Mesendoderm (in vitro differentiated cells): ENCODE measurements at regions not wholly inside any gene's neighbourhood (a gene's known extent, or its start where the extent isn't known, plus 50 kb on each side); places are given as distances from the start of the nearest gene placed in this dataset.

Experiments
- DNase-seq: peaks from one replicate; pipeline ENCODE4 v3.0.0; 2013
- H2AK5ac ChIP-seq: 2 replicates; pipeline ENCODE4 v1.6.1; 2013; ENCODE audit warnings: low read length, inconsistent platforms
- H2BK120ac ChIP-seq: 2 replicates; pipeline ENCODE4 v1.6.1; 2013; ENCODE audit warnings: low read depth, mild to moderate bottlenecking, low read length, moderate library complexity, mixed read lengths
- H2BK15ac ChIP-seq: replicated peaks from 2 replicates; pipeline ENCODE4 v1.6.1; 2013; ENCODE audit warnings: low read depth, mild to moderate bottlenecking, moderate library complexity
- H2BK5ac ChIP-seq: 2 replicates; pipeline ENCODE4 v1.6.1; 2013; ENCODE audit warnings: low read length, inconsistent platforms
- H3K18ac ChIP-seq: 2 replicates; pipeline ENCODE4 v1.6.1; 2013; ENCODE audit warnings: mild to moderate bottlenecking, low read length, mixed read lengths
- H3K23ac ChIP-seq: one replicate; pipeline ENCODE4 v1.6.1; 2013; ENCODE audit warnings: low read length
- H3K27ac ChIP-seq: 2 replicates; pipeline ENCODE4 v1.5.1; 2013; ENCODE audit warnings: low read depth, mild to moderate bottlenecking, inconsistent platforms, low read length, moderate library complexity
- H3K27me3 ChIP-seq: 2 replicates; pipeline ENCODE4 v1.6.1; 2013; ENCODE audit warnings: low read length, control low read depth, mild to moderate bottlenecking, inconsistent platforms; ENCODE audit not compliant: insufficient read depth, poor library complexity
- H3K36me3 ChIP-seq: 2 replicates; pipeline ENCODE4 v1.6.1; 2013; ENCODE audit warnings: low read length, inconsistent platforms; ENCODE audit not compliant: control insufficient read depth, insufficient read depth
- H3K4ac ChIP-seq: one replicate; pipeline ENCODE4 v1.6.1; 2013; ENCODE audit warnings: low read depth, mild to moderate bottlenecking, low read length, moderate library complexity
- H3K4me1 ChIP-seq: 2 replicates; pipeline ENCODE4 v1.6.1; 2013; ENCODE audit warnings: low read depth, low read length, inconsistent platforms; ENCODE audit not compliant: control insufficient read depth
- H3K4me2 ChIP-seq: 2 replicates; pipeline ENCODE4 v1.6.1; 2013; ENCODE audit warnings: low read length
- H3K4me3 ChIP-seq: 2 replicates; pipeline ENCODE4 v1.5.1; 2013; ENCODE audit warnings: mild to moderate bottlenecking, low read length
- H3K56ac ChIP-seq: one replicate; pipeline ENCODE4 v1.6.1; 2013; ENCODE audit warnings: low read length
- H3K79me1 ChIP-seq: 2 replicates; pipeline ENCODE4 v1.6.1; 2013; ENCODE audit warnings: low read length, inconsistent platforms
- H3K79me2 ChIP-seq: 2 replicates; pipeline ENCODE4 v1.6.1; 2013; ENCODE audit warnings: mild to moderate bottlenecking, low read length; ENCODE audit not compliant: control insufficient read depth, insufficient read depth
- H3K9ac ChIP-seq: 2 replicates; pipeline ENCODE4 v1.6.1; 2013; ENCODE audit warnings: low read length, inconsistent platforms
- H4K5ac ChIP-seq: one replicate; pipeline ENCODE4 v1.6.1; 2013; ENCODE audit warnings: low read length
- H4K8ac ChIP-seq: one replicate; pipeline ENCODE4 v1.6.1; 2013; ENCODE audit warnings: low read depth, mild to moderate bottlenecking, control low read depth, low read length, moderate library complexity
- WGBS: extraction: QIAGEN DNeasy Blood & Tissue Kit; methylation state at CpG from one replicate; pipeline ENCODE4 v1.1.7; 2013; ENCODE audit warnings: low lambda C conversion rate, missing lambda C conversion rate; ENCODE audit not compliant: insufficient coverage; ENCODE audit errors: extremely low coverage; 5-methylcytosine and 5-hydroxymethylcytosine counted together

- Histone ChIP-seq H3K9ac (no peak overlapping the region), H2BK15ac (no peak overlapping the region), H2BK120ac (no peak overlapping the region), H3K79me1 (no peaks in the 10 kb centered on the region), H3K18ac (no peak overlapping the region), H3K23ac (no peak overlapping the region), H2BK5ac (no peak overlapping the region), H3K4ac (no peak overlapping the region), H4K5ac (no peak overlapping the region), H3K4me1 (no peaks in the 10 kb centered on the region), H2AK5ac (no peak overlapping the region), H3K56ac (no peak overlapping the region), H3K36me3 (no peaks in the 10 kb centered on the region), H3K27ac (no peak overlapping the region), H4K8ac (no peak overlapping the region), H3K79me2 (no peaks in the 10 kb centered on the region), H3K4me3 (no peak overlapping the region), H3K27me3 (no peaks in the 10 kb centered on the region), H3K4me2 (no peak overlapping the region)
- DNase-seq = no peak
- no CpG with 5 or more reads among the region's 1 CpG for WGBS
Measured at GRCh38 chr15:38722236-38722635, 157.6 kb upstream of the RASGRP1 start.

- H3K23ac ChIP-seq = no peak overlapping the region
- no peak overlapping the region for H4K8ac ChIP-seq
Measured at GRCh38 chr15:38724827-38725226, 160.2 kb upstream of the RASGRP1 start.

GRCh38 chr15:38726187-38726586, 161.6 kb upstream of the RASGRP1 start:
- Histone ChIP-seq H3K56ac (no peak overlapping the region), H3K27me3 (no peaks in the 10 kb centered on the region), H3K36me3 (no peaks in the 10 kb centered on the region), H4K5ac (no peak overlapping the region), H2BK5ac (no peak overlapping the region), H3K4ac (no peak overlapping the region), H3K4me2 (no peak overlapping the region), H3K23ac (no peak overlapping the region), H4K8ac (no peak overlapping the region), H3K4me3 (no peak overlapping the region), H3K9ac (no peak overlapping the region), H3K18ac (no peak overlapping the region), H3K79me2 (no peaks in the 10 kb centered on the region), H2BK120ac (no peak overlapping the region), H3K4me1 (no peaks in the 10 kb centered on the region), H3K79me1 (no peaks in the 10 kb centered on the region), H2AK5ac (no peak overlapping the region), H2BK15ac (no peak overlapping the region), H3K27ac (no peak overlapping the region)
- no peak for DNase-seq
- no CpG with 5 or more reads among the region's 1 CpG for WGBS

More at GRCh38 chr15:38724827-38725226, 160.2 kb upstream of the RASGRP1 start:
- Histone ChIP-seq H3K9ac (no peak overlapping the region), H3K79me2 (no peaks in the 10 kb centered on the region), H2AK5ac (no peak overlapping the region), H3K56ac (no peak overlapping the region), H3K4me2 (no peak overlapping the region), H4K5ac (no peak overlapping the region), H2BK120ac (no peak overlapping the region), H2BK5ac (no peak overlapping the region), H3K36me3 (no peaks in the 10 kb centered on the region), H3K27ac (no peak overlapping the region), H2BK15ac (no peak overlapping the region), H3K4ac (no peak overlapping the region), H3K4me1 (no peaks in the 10 kb centered on the region), H3K79me1 (no peaks in the 10 kb centered on the region), H3K18ac (no peak overlapping the region), H3K27me3 (no peaks in the 10 kb centered on the region), H3K4me3 (no peak overlapping the region)
- DNase-seq = no peak
- no CpG with 5 or more reads among the region's 5 CpGs for WGBS

GRCh38 chr15:38733331-38733730, 168.7 kb upstream of the RASGRP1 start:
- no peak overlapping the region for H4K5ac ChIP-seq
- H2BK15ac ChIP-seq = no peak overlapping the region
- H2BK5ac ChIP-seq = no peak overlapping the region
- H3K18ac ChIP-seq = no peak overlapping the region
- H3K4me2 ChIP-seq = no peak overlapping the region
- no peaks in the 10 kb centered on the region for H3K36me3 ChIP-seq
- H3K4me1 ChIP-seq = no peaks in the 10 kb centered on the region
- H3K27me3 ChIP-seq = no peaks in the 10 kb centered on the region
- H2AK5ac ChIP-seq = no peak overlapping the region
- no peak overlapping the region for H4K8ac ChIP-seq
- no peak overlapping the region for H3K9ac ChIP-seq
- H3K4ac ChIP-seq = no peak overlapping the region
- no peak for DNase-seq
- H3K27ac ChIP-seq = no peak overlapping the region
- H3K56ac ChIP-seq = no peak overlapping the region
- no peak overlapping the region for H3K23ac ChIP-seq
- no peaks in the 10 kb centered on the region for H3K79me1 ChIP-seq
- no peaks in the 10 kb centered on the region for H3K79me2 ChIP-seq
- H3K4me3 ChIP-seq = no peak overlapping the region
- no peak overlapping the region for H2BK120ac ChIP-seq

- Histone ChIP-seq H2BK5ac (no peak overlapping the region), H3K27me3 (no peaks in the 10 kb centered on the region), H3K4me3 (no peak overlapping the region), H3K79me1 (no peaks in the 10 kb centered on the region), H3K4me1 (no peaks in the 10 kb centered on the region), H3K36me3 (no peaks in the 10 kb centered on the region), H2AK5ac (no peak overlapping the region), H2BK120ac (no peak overlapping the region), H4K8ac (no peak overlapping the region), H4K5ac (no peak overlapping the region), H3K9ac (no peak overlapping the region), H3K23ac (no peak overlapping the region), H3K4ac (no peak overlapping the region), H3K18ac (no peak overlapping the region), H3K79me2 (no peaks in the 10 kb centered on the region), H3K27ac (no peak overlapping the region), H2BK15ac (no peak overlapping the region), H3K56ac (no peak overlapping the region), H3K4me2 (no peak overlapping the region)
- no CpG with 5 or more reads among the region's 5 CpGs for WGBS
- no peak for DNase-seq
Measured at GRCh38 chr15:38740206-38740605, 175.6 kb upstream of the RASGRP1 start.

GRCh38 chr15:38743147-38743546, 178.5 kb upstream of the RASGRP1 start:
- no peak overlapping the region for H4K8ac ChIP-seq
- H2BK120ac ChIP-seq = no peak overlapping the region
- H3K27ac ChIP-seq = no peak overlapping the region
- no peaks in the 10 kb centered on the region for H3K4me1 ChIP-seq
- no peaks in the 10 kb centered on the region for H3K36me3 ChIP-seq
- DNase-seq = no peak
- H3K56ac ChIP-seq = no peak overlapping the region
- no peaks in the 10 kb centered on the region for H3K79me2 ChIP-seq
- no peaks in the 10 kb centered on the region for H3K27me3 ChIP-seq
- no peak overlapping the region for H3K23ac ChIP-seq
- no peak overlapping the region for H3K18ac ChIP-seq
- no peak overlapping the region for H2BK5ac ChIP-seq
- H2BK15ac ChIP-seq = no peak overlapping the region
- no peak overlapping the region for H4K5ac ChIP-seq
- H3K9ac ChIP-seq = no peak overlapping the region
- H3K4me2 ChIP-seq = no peak overlapping the region
- H3K79me1 ChIP-seq = no peaks in the 10 kb centered on the region
- H2AK5ac ChIP-seq = no peak overlapping the region
- H3K4ac ChIP-seq = no peak overlapping the region
- H3K4me3 ChIP-seq = no peak overlapping the region
- no CpG with 5 or more reads among the region's 3 CpGs for WGBS
